A673 (cell line): ENCODE measurements at regions not wholly inside any gene's neighbourhood (a gene's known extent, or its start where the extent isn't known, plus 50 kb on each side); places are given as distances from the start of the nearest gene placed in this dataset.

ENCODE experiments used
- BruUV-seq: library from RNA; stranded (reverse); fragments of 400-500 nt; replicated peaks from 2 replicates; lab custom pipeline; 2021; lab: Mats Ljungman, UMichigan
- CTCF ChIA-PET: fragments of 300-600 bp; sonication (Branson Sonifier 250); formaldehyde crosslinking; loops from one replicate; lab custom pipeline; 2022; ENCODE audit warnings: antibody characterized with exemption; lab: Charles Lee
- POLR2A ChIA-PET: fragments of 300-600 bp; sonication (Branson Sonifier 250); formaldehyde crosslinking; loops from one replicate; lab custom pipeline; 2022; ENCODE audit warnings: antibody characterized with exemption; ENCODE audit not compliant: low non-redundant PET; lab: Charles Lee
- DNase-seq: peaks from one replicate; pipeline ENCODE4 v3.0.0-alpha.2; 2015; ENCODE audit warnings: low spot score
- H3K27ac ChIP-seq: fragments of 200-600 bp; sonication (generic); 2 replicates; pipeline ENCODE4 v1.5.1; 2016; ENCODE audit warnings: mixed run types, low read depth, mild to moderate bottlenecking, mixed read lengths, antibody characterized with exemption, low read length; ENCODE audit not compliant: poor library complexity, severe bottlenecking
- H3K27me3 ChIP-seq: fragments of 200-600 bp; sonication (generic); replicated peaks from 2 replicates; pipeline ENCODE4 v1.6.1; 2017; ENCODE audit warnings: mixed run types, low read depth, mild to moderate bottlenecking, mixed read lengths, antibody characterized with exemption, low read length; ENCODE audit not compliant: insufficient read depth, poor library complexity
- H3K36me3 ChIP-seq: fragments of 200-600 bp; sonication (generic); 2 replicates; pipeline ENCODE4 v1.6.1; 2016; ENCODE audit warnings: mixed run types, mild to moderate bottlenecking, mixed read lengths, antibody characterized with exemption, low read length; ENCODE audit not compliant: insufficient read depth, poor library complexity, severe bottlenecking
- H3K4me1 ChIP-seq: fragments of 200-600 bp; sonication (generic); 2 replicates; pipeline ENCODE4 v1.6.1; 2017; ENCODE audit warnings: mixed run types, mild to moderate bottlenecking, mixed read lengths, antibody characterized with exemption, low read length; ENCODE audit not compliant: insufficient read depth, poor library complexity, severe bottlenecking
- H3K4me3 ChIP-seq: fragments of 200-600 bp; sonication (generic); 2 replicates; pipeline ENCODE4 v1.5.1; 2016; ENCODE audit warnings: low read depth, mixed run types, mild to moderate bottlenecking, mixed read lengths, low read length; ENCODE audit not compliant: poor library complexity, severe bottlenecking
- H3K9me3 ChIP-seq: fragments of 200-600 bp; sonication (generic); 2 replicates; pipeline ENCODE4 v1.6.1; 2016; ENCODE audit warnings: mixed run types, low read depth, mild to moderate bottlenecking, mixed read lengths, antibody characterized with exemption, low read length; ENCODE audit not compliant: poor library complexity, severe bottlenecking
- CTCF ChIP-seq: fragments of 300-800, 200-600 bp; sonication (generic); conservative IDR thresholded peaks from 2 replicates; pipeline ENCODE4 v1.5.1; 2017; ENCODE audit warnings: low read depth, mild to moderate bottlenecking, antibody characterized with exemption, low read length, moderate library complexity, mixed read lengths
- EZH2 ChIP-seq: fragments of 200-600 bp; sonication (generic); IDR thresholded peaks from 2 replicates; pipeline ENCODE4 v1.6.1; 2017; ENCODE audit warnings: borderline replicate concordance, low read depth, mild to moderate bottlenecking, mixed read lengths, antibody characterized with exemption, low read length; ENCODE audit not compliant: poor library complexity, severe bottlenecking
- intact Hi-C: fragments of 100-400 bp; cut with micrococcal nuclease; formaldehyde crosslinking; loops from one replicate; pipeline ENCODE4 v1.10.0; 2022; ENCODE audit not compliant: unreplicated experiment

GRCh38 chr7:21345361-21345760 lies 82.5 kb upstream of the SP4 start:
- intact Hi-C loops, result no loop called here
- no peak overlapping the region for H3K4me3 ChIP-seq
- POLR2A ChIA-PET, result interaction anchor here (0.6 kb wide), 1 partner anchor 82 kb away, joined by 4 read pairs; no protein-coding TSS in a partner anchor

GRCh38 chr7:21346297-21346696 lies 81.6 kb upstream of the SP4 start:
- Histone ChIP-seq H3K36me3 (no peaks in the 10 kb centered on the region), H3K4me3 (no peak overlapping the region), H3K27me3 (no peaks in the 10 kb centered on the region), H3K27ac (no peak overlapping the region), H3K4me1 (no peaks in the 10 kb centered on the region), H3K9me3 (no peaks in the 10 kb centered on the region)
- CTCF ChIA-PET, result no interaction called here
- no TSS peak for BruUV-seq
- POLR2A ChIA-PET, result no interaction called here
- DNase-seq, result no peak
- intact Hi-C loops, result no loop called here
- TF ChIP-seq EZH2, result no peak
- no peak for TF ChIP-seq CTCF

More at GRCh38 chr7:21345361-21345760, 82.5 kb upstream of the SP4 start:
- Histone ChIP-seq H3K4me1 (no peaks in the 10 kb centered on the region), H3K9me3 (no peaks in the 10 kb centered on the region), H3K27me3 (no peaks in the 10 kb centered on the region), H3K27ac (no peak overlapping the region), H3K36me3 (no peaks in the 10 kb centered on the region)
- no TSS peak for BruUV-seq
- CTCF ChIA-PET, result no interaction called here
- TF ChIP-seq EZH2 (no peak), CTCF (no peak)
- DNase-seq, result no peak

GRCh38 chr7:21352540-21353387 lies 75.1 kb upstream of the SP4 start:
- Histone ChIP-seq H3K27ac (no peak overlapping the region), H3K27me3 (peaks cover 38% of the 10 kb centered on the region), H3K4me1 (no peaks in the 10 kb centered on the region), H3K4me3 (peak overlapping the region; percentile 0), H3K9me3 (no peaks in the 10 kb centered on the region), H3K36me3 (no peaks in the 10 kb centered on the region)
- TF ChIP-seq CTCF (no peak), EZH2 (peak; percentile 15)
- CTCF ChIA-PET, result no interaction called here
- no TSS peak for BruUV-seq
- POLR2A ChIA-PET, result no interaction called here
- intact Hi-C loops, result no loop called here
- DNase-seq, result no peak
